ENCODE measurements at regions not wholly inside any gene's neighbourhood (a gene's known extent, or its start where the extent isn't known, plus 50 kb on each side); places are given as distances from the start of the nearest gene placed in this dataset.

DNA sequence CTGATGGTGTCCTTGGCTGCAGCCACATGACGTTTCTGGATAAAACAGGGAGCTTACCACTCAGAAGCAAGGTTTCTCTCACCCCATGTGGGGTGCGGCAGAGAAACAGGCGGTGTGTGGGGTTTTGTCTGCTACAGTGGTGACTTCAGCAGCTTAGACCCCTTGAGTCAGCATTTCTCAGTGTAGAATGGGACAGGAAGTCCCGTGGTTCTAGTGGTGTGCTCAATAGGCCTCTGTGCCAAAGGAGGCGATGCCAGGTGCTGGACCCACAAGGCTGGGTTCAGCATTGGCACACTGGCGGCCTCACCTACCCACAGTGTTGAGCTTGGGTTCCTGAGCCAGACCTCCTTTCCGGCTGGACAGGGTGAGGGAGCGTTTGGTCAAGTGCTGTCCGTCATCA is 125.2 kb upstream of the SMIM23 start:
- ChIA-PET POLR2A (no interaction called here), CTCF (interaction anchor here (0.9 to 1.3 kb wide), 2 partner anchors 27 to 177 kb away, joined by 3 to 5 read pairs; no protein-coding TSS in a partner anchor)
- H3K4me3 Mint-ChIP-seq, result no peak overlapping the region

GRCh38 chr5:171661143-171661542 is 124.5 kb upstream of the SMIM23 start:
- ATAC-seq (no peak), DNase-seq (ENCODE audit: low spot score) (no peak)
- ChIA-PET CTCF (no interaction called here), POLR2A (no interaction called here)
- H3K27ac Mint-ChIP-seq, result no peak overlapping the region
- H3K9me3 Mint-ChIP-seq, result no peaks in the 10 kb centered on the region
- H3K36me3 Mint-ChIP-seq, result no peaks in the 10 kb centered on the region
- H3K27me3 Mint-ChIP-seq (ENCODE audit: low read depth), result no peaks in the 10 kb centered on the region
- no peak overlapping the region for H3K4me3 Mint-ChIP-seq
- H3K4me1 Mint-ChIP-seq, result 0 out of 2 replicates have a peak, but pooled peaks cover 2% of the 10 kb centered on the region
- TF ChIP-seq SMAD3 (CRISPR knock-in tag; IDR thresholded peaks at IDR 0.05; ENCODE audit: borderline replicate concordance), result no peak
- TF ChIP-seq, protein P1, sequence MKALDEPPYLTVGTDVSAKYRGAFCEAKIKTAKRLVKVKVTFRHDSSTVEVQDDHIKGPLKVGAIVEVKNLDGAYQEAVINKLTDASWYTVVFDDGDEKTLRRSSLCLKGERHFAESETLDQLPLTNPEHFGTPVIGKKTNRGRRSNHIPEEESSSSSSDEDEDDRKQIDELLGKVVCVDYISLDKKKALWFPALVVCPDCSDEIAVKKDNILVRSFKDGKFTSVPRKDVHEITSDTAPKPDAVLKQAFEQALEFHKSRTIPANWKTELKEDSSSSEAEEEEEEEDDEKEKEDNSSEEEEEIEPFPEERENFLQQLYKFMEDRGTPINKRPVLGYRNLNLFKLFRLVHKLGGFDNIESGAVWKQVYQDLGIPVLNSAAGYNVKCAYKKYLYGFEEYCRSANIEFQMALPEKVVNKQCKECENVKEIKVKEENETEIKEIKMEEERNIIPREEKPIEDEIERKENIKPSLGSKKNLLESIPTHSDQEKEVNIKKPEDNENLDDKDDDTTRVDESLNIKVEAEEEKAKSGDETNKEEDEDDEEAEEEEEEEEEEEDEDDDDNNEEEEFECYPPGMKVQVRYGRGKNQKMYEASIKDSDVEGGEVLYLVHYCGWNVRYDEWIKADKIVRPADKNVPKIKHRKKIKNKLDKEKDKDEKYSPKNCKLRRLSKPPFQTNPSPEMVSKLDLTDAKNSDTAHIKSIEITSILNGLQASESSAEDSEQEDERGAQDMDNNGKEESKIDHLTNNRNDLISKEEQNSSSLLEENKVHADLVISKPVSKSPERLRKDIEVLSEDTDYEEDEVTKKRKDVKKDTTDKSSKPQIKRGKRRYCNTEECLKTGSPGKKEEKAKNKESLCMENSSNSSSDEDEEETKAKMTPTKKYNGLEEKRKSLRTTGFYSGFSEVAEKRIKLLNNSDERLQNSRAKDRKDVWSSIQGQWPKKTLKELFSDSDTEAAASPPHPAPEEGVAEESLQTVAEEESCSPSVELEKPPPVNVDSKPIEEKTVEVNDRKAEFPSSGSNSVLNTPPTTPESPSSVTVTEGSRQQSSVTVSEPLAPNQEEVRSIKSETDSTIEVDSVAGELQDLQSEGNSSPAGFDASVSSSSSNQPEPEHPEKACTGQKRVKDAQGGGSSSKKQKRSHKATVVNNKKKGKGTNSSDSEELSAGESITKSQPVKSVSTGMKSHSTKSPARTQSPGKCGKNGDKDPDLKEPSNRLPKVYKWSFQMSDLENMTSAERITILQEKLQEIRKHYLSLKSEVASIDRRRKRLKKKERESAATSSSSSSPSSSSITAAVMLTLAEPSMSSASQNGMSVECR (CRISPR knock-in tag; IDR thresholded peaks at IDR 0.05; ENCODE audit: borderline replicate concordance), result no peak
- TF ChIP-seq KAT7 (CRISPR knock-in tag; IDR thresholded peaks at IDR 0.05; ENCODE audit: borderline replicate concordance), result no peak
- TF ChIP-seq PRRX2 (CRISPR knock-in tag; IDR thresholded peaks at IDR 0.05), result no peak
- TF ChIP-seq JUN (CRISPR knock-in tag; IDR thresholded peaks at IDR 0.05), result no peak
- no peak for TF ChIP-seq ZNF671 (CRISPR knock-in tag; IDR thresholded peaks at IDR 0.05)
- no peak for TF ChIP-seq CREM (CRISPR knock-in tag; IDR thresholded peaks at IDR 0.05)

More for the DNA sequence above, 125.2 kb upstream of the SMIM23 start:
- no peak for DNase-seq (ENCODE audit: low spot score)
- no peak for TF ChIP-seq NFYB (CRISPR knock-in tag; conservative IDR thresholded peaks at IDR 0.05; ENCODE audit: low read depth)
- no peak for TF ChIP-seq CBFB (CRISPR knock-in tag; IDR thresholded peaks at IDR 0.05; ENCODE audit: low read depth)
- TF ChIP-seq PREB (CRISPR knock-in tag; IDR thresholded peaks at IDR 0.05; ENCODE audit: borderline replicate concordance), result no peak
- no peak for TF ChIP-seq JUN (CRISPR knock-in tag; IDR thresholded peaks at IDR 0.05)
- TF ChIP-seq, protein P2, sequence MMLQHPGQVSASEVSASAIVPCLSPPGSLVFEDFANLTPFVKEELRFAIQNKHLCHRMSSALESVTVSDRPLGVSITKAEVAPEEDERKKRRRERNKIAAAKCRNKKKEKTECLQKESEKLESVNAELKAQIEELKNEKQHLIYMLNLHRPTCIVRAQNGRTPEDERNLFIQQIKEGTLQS (CRISPR knock-in tag; conservative IDR thresholded peaks at IDR 0.05), result no peak
- no peak for TF ChIP-seq ZBTB21 (CRISPR knock-in tag; IDR thresholded peaks at IDR 0.05; ENCODE audit: borderline replicate concordance)
- TF ChIP-seq MXD4 (CRISPR knock-in tag; IDR thresholded peaks at IDR 0.05; ENCODE audit: borderline replicate concordance), result no peak
- TF ChIP-seq ZSCAN18 (CRISPR knock-in tag; IDR thresholded peaks at IDR 0.05), result no peak
- no peak for TF ChIP-seq FOXP4 (CRISPR knock-in tag; IDR thresholded peaks at IDR 0.05)
- TF ChIP-seq ELF4 (CRISPR knock-in tag; IDR thresholded peaks at IDR 0.05; ENCODE audit: low read depth), result no peak
- TF ChIP-seq USF2 (CRISPR knock-in tag; IDR thresholded peaks at IDR 0.05), result no peak
- TF ChIP-seq, protein P3, sequence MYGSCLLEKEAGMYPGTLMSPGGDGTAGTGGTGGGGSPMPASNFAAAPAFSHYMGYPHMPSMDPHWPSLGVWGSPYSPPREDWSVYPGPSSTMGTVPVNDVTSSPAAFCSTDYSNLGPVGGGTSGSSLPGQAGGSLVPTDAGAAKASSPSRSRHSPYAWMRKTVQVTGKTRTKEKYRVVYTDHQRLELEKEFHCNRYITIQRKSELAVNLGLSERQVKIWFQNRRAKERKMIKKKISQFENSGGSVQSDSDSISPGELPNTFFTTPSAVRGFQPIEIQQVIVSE (CRISPR knock-in tag; IDR thresholded peaks at IDR 0.05; ENCODE audit: borderline replicate concordance), result no peak
- TF ChIP-seq NR2C2 (CRISPR knock-in tag; IDR thresholded peaks at IDR 0.05), result no peak
- TF ChIP-seq HMGA2 (CRISPR knock-in tag; IDR thresholded peaks at IDR 0.05), result no peak
- no peak for TF ChIP-seq ZNF416 (CRISPR knock-in tag; IDR thresholded peaks at IDR 0.05)
- TF ChIP-seq GABPB1 (CRISPR knock-in tag; IDR thresholded peaks at IDR 0.05), result no peak
- no peak for TF ChIP-seq CREM (CRISPR knock-in tag; IDR thresholded peaks at IDR 0.05)
- TF ChIP-seq ZNF263 (CRISPR knock-in tag; IDR thresholded peaks at IDR 0.05; ENCODE audit: low read depth), result no peak
- no peak for TF ChIP-seq PRRX2 (CRISPR knock-in tag; IDR thresholded peaks at IDR 0.05)
- no peak for TF ChIP-seq ZMAT4 (CRISPR knock-in tag; IDR thresholded peaks at IDR 0.05)
- Mint-ChIP-seq H3K36me3 (no peaks in the 10 kb centered on the region), H3K9me3 (no peaks in the 10 kb centered on the region), H3K27me3 (ENCODE audit: low read depth) (no peaks in the 10 kb centered on the region), H3K27ac (no peak overlapping the region), H3K4me1 (0 out of 2 replicates have a peak, but pooled peaks cover 2% of the 10 kb centered on the region)
- no peak for ATAC-seq

All from WTC11 (cell line).